ENCODE measurements at regions not wholly inside any gene's neighbourhood (a gene's known extent, or its start where the extent isn't known, plus 50 kb on each side); places are given as distances from the start of the nearest gene placed in this dataset.
"Not testable (repeated sequence)": the region's sequence is repeated elsewhere in the genome, so short reads cannot be mapped to it uniquely, and the experiment has no call there.

DNA sequence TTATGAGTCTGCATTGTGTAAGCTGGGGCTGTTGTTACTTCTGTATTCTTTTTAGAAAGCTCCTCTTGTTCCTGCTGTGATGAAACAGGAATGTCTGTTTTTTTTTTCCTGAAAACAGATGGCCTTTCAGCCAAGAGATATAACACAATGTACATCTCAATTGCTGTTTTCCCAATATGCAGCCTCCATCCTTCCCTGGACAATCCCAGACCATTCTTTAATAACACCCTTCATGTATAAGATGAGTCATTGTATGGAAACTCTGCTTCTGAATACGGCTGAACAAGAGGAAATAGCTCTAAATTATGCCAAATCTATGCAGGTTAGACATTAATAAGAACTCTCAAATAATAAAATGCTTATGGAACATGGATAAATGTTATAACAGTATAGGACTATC is 60.2 kb upstream of the LRRC4C start:
- no peak for DNase-seq (ENCODE audit: low read depth)

DNA sequence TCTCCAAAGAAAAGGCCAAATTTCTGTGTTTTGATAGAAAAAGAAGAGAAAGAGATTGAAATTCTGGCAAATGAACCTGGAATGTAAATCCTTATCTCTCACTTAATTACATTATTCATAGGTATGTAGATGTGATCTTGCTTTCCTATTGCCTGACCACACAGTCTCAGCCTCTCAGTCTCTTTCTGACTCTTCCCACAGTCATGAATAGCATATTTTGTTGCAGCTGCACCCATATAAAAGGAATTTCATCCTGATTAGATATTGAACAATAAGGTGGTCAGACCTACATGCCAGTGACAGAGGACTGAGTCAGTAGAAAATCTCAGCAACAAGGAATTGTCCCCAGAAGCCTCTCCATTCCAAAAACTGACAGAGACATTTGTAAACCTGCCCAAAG is 62.9 kb upstream of the LRRC4C start:
- peak; percentile 73 for DNase-seq (ENCODE audit: low read depth)

GRCh38 chr11:41522899-41523672 is 63.6 kb upstream of the LRRC4C start:
- DNase-seq (ENCODE audit: low read depth): peak; percentile 75

GRCh38 chr11:41527530-41527929 is 68.1 kb upstream of the LRRC4C start:
- no peak for DNase-seq (ENCODE audit: low read depth)

GRCh38 chr11:41532413-41532812 is 73.0 kb upstream of the LRRC4C start:
- DNase-seq (ENCODE audit: low read depth): no peak

- no peak for DNase-seq (ENCODE audit: low read depth)
Observed at GRCh38 chr11:41533761-41534160, 74.3 kb upstream of the LRRC4C start.

DNA sequence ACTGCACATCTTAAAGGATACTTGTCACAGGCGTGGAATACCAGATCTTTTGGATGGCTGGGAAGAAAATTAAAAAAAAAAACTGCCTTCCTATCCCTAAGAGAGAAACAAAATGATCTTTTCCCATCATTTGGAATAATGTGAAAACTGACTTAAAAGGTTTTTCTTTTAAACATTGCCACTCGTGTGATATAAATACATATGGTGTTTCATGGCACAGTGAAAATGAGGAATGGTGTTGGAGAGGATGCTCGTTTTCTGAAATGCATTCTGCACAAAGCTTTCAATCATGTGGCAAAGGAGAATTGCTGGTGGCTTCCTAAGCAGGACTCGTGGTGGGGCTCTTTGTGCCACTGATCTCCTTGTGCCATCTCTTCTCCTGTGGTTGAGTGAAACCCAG is 74.9 kb upstream of the LRRC4C start:
- DNase-seq (ENCODE audit: low read depth): no peak

DNA sequence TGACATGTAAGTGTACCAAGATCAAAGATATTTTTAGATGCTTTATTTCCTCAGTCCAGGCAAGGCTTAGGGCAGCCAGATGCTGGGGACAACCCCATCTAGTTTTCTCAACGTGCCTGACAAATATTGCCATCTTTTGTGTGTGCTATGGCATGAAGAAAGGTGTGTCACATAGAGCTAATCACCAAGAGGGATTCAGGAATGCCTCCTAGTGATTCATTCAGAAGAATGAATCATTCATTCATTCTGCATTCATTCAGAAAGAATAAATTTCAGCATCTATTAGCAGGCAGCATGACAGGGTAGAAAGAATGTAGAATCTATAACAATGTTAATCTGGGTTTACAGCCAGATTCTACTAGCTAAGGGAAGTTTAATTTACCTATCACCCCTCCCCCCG is 75.4 kb upstream of the LRRC4C start:
- no peak for DNase-seq (ENCODE audit: low read depth)

DNA sequence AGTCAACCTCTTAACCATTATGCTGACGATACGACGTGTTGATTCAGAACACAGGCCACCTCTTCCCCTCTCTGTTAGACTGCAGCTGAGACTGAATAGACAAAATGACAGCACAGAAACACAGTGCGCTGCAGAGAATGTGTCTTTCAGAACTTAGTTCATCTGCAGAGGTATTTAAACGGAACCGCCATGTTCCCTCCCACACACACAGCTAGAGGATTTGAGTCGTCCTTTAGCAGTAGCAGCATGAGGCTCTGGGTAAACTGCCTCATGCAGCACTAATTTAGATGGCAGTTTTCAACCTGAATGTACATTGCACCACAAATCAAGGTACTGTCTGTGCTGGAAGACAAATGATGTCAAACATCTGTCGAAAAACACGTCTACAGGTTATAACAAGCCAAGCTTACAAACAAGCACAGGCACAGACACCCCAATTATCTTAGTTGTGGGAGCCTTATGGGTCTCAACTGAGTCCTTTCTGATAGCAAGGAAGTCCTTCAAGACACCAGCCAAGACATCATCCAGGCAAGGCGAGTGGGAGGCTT is 76.6 kb upstream of the LRRC4C start:
- DNase-seq (ENCODE audit: low read depth): no peak

DNA sequence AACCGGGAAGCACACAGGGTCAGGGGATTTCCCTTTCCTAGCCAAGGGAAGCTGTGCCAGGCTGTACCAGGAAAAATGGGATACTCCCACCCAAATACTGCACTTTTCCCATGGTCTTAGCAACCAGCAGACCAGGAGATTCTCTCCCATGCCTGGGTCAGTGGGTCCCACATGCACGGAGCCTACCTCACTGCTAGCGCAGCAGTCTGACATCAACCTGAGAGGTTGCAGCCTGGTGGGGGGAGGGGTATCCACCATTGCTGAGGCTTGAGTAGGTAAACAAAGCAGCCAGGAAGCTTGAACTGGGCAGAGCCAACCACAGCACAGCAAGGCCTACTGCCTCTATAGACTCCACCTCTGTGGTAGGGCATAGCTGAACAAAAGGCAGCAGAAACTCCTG is 85.5 kb upstream of the LRRC4C start:
- DNase-seq (ENCODE audit: low read depth): not testable (repeated sequence)

DNA sequence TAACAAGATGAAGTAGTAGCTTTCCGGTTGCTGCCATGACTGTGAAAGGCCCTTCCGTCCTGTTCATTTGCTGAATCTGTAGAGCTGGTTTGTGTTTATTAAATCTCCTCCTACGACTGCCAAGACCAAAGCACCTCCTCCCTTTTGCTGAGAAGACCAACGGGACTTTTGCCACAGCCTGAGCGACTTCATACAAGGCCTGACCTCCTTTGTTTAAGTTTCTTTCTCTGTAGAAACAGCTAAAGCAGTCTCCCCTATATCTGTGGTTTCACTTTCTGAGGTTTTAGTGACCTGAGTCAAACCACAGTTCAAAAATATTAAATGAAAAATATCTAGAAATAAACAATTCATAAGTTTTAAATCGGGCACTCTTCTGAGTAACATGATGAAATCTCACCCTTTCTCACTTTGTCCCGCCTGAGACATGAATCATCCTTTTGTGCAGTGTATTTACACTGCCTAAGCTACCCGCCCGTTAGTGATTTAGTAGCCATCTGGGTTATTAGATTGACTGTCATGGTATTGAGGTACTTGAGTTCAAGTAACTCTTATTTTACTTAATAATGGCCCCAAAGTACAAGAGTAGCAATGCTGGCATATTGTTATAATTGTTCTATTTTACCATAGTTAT is 119.1 kb upstream of the LRRC4C start:
- DNase-seq (ENCODE audit: low read depth): peak; percentile 69

- no peak for DNase-seq (ENCODE audit: low read depth)
Observed at GRCh38 chr11:41579546-41579945, 120.1 kb upstream of the LRRC4C start.

GRCh38 chr11:41609511-41609910 is 150.1 kb upstream of the LRRC4C start:
- DNase-seq (ENCODE audit: low read depth): no peak

DNA sequence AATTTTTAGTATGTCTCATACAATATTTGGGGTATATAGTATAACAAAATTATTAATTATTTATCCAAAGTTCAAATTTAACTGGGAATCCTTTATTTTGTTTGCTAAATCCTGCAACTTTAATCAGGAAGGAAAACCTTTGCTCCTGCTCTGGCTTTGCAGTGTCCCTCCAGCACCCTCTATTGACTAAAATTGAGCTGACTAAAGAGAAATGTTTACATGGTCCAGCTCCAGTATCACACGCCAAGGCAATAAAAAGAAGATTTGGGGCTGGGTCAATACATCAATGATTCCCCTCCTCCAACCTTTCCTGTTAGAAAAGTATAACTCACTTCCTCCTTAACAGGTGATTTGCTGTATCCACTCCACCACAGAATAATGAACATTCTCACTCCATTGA is 153.0 kb upstream of the LRRC4C start:
- DNase-seq (ENCODE audit: low read depth): peak; percentile 8

GRCh38 chr11:41613326-41613725 is 153.9 kb upstream of the LRRC4C start:
- peak; percentile 2 for DNase-seq (ENCODE audit: low read depth)

- DNase-seq (ENCODE audit: low read depth): no peak
Observed at GRCh38 chr11:41622707-41623359, 163.4 kb upstream of the LRRC4C start.

DNA sequence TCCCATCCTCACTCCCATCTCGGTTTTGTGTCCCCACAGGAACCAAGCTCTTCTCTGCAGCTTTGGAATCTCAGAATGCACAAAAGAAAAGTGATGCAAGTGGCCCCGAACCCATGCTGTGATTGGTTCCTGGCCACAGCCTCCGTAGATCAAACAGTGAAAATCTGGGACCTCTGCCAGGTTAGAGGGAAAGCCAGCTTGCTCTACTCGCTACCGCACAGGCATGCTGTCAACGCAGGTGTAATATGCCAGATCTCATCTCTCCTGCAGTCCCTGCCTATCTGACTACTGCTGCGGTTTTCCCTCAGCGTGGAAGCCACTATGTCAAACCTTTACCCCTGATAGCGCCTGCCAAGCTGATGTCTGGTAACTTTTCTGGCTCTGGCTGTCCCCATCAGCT is 200.5 kb upstream of the LRRC4C start:
- DNase-seq (ENCODE audit: low read depth): peak; percentile 33

GRCh38 chr11:41660585-41660984 is 201.1 kb upstream of the LRRC4C start:
- DNase-seq (ENCODE audit: low read depth): no peak

DNA sequence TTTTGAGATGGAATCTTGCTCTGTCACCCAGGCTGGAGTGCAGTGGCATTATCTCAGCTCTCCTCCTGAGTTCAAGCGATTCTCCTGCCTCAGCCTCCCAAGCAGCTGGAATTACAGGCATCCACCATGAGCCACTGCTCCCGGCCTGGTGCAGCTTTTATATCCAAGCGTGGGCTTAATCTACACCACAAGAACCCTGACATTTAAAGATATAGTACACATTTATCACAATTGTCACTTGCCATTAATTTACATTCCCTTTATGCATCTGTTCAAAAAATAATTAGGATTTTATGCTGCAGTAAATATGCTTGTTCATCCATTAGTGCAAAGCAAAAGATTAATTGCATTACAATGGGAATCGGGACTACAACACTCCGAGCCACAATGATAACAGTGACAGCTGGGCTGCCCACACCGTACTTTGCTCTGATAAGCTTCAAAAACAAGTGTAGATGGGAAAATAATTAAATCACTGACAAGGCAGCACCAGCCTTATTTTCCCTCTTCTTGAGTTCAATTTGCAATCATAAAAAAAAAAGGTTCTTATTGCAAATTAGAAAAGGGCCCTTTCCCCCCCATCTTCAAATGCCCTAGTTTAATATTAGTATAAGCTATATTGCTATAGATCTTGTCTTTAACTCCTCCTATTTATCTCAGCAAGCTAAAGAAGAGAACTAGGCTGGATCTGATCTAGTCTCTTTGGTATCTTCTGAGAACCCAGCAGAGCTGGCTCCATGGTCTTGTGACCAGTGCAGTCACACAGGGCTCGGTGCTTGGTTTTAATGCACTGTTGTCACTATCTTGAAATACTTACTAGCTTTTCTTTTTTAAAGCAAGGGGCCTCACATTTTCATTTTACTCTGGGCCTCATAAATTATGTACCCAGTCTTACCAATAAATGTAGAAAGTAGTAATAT is 206.2 kb upstream of the LRRC4C start:
- DNase-seq (ENCODE audit: low read depth): no peak

GRCh38 chr11:41666951-41667653 is 207.7 kb upstream of the LRRC4C start:
- no peak for DNase-seq (ENCODE audit: low read depth)

DNA sequence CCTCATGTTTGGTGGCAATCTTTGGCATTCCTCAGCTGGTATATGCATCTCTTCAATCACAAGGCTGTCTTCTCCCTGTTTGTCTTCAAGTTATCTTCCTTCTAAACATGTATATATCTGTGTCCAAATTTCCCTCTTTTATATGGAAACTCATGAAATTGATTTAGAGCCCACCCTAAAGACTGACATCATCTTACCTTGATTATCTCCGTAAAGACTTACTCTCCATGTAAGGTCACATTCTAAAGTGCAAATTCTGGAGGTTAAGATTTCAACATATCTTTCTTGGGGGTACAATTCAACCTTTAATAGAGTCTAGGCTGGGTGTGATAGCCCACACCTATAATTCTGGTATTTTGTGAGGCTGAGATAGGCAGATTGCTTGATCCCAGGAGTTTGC is 215.8 kb upstream of the LRRC4C start:
- DNase-seq (ENCODE audit: low read depth): no peak
